ENCODE measurements at regions not wholly inside any gene's neighbourhood (a gene's known extent, or its start where the extent isn't known, plus 50 kb on each side); places are given as distances from the start of the nearest gene placed in this dataset.
"Not testable (repeated sequence)": the region's sequence is repeated elsewhere in the genome, so short reads cannot be mapped to it uniquely, and the experiment has no call there.

DNA sequence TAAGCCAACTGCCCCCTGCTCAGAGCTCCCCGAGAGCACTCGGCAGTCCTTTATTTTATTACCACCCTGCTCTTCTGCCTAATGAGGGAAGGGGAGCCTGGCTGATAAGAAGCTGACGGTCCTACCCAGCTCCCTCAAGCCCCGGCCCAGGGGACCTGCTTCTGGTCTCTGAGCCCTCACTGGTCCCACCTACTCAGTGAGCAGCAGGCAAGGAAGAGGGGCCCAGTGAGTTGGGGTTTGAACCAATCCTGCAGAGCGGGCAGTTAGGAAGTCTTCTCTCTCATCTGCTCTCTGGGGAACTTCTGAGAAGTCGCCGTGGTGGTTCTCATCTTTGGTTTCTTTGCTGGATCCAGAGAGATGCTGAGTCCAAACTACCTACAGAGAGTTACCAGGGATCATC lies 218.9 kb downstream of the NDUFA10 start:
- no peak for DNase-seq (ENCODE audit: low read depth)

DNA sequence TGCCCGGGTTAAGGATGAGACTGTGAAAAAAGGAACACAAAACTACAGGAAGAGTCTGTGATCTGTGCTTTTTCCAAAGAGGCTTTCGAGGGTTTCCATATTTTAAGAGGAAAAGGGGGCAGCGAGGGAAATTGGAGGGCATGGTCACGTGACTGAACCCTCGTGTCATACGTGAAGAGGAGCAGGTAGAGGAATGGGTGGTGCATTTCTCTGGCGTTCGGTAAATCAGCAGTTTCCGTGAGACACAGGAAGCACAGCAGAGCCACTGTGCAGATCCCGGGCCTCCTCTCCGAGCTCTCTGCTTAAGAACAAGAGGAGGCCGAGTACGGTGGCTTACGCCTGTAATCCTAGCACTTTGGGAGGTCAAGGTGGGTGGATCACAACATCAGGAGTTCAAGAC lies 219.7 kb downstream of the NDUFA10 start:
- DNase-seq (ENCODE audit: low read depth): no peak

DNA sequence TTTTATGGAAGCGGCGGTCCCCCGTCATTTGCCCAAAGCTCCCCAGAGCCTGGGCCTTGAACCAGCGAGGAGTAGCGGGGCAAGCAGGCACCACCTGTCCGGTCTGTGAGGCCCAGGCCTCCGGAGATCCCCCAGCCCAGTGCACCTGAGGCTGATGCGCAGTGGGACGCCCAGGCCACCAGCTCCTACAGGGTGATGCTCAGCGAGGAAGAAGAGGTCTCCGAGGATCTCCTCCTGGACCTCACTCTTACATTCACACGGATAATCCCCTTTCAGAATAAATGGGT lies 220.2 kb downstream of the NDUFA10 start:
- DNase-seq (ENCODE audit: low read depth): no peak

DNA sequence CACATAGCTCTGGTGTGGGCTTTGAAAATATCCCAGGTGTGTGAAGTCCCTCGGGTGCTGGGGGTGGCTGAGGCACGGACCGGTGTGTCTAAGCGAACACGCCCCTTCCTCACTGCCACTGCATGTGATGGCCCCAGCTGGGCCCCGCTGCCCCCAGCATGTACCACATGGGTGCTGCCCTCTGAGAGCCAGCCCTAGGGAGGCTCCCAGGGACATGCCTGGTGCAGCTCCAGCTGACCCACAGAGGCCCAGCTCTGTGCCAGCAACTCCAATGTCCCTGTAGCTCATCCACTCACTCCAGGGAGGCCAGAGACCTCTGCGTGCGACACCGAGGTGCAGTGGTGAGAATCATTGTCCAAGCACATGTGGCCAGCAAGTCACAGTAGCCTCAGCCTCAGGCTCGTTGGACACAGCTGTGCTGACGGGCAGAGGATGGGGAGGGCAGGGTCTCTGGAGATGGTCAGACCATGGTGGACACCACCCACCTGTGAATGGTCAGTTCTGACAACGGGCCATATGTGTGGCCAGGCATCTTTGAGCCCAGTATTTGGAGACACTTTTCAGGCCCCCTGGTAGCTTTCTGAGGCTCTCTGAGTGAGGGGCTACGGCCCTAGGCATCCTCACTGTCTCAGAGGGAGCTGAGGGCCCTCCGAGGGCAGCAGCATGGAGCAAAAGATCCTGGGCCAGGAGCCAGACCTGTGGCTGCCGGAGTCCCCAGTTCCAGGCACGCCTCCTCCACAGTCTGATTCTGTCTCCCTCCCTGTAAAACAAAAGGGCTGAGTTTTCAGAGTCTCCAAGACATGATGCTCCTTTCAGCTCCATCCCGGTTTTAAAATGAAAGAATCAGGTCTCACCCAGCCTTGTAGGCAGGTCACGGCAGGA lies 220.7 kb downstream of the NDUFA10 start:
- no peak for DNase-seq (ENCODE audit: low read depth)

DNA sequence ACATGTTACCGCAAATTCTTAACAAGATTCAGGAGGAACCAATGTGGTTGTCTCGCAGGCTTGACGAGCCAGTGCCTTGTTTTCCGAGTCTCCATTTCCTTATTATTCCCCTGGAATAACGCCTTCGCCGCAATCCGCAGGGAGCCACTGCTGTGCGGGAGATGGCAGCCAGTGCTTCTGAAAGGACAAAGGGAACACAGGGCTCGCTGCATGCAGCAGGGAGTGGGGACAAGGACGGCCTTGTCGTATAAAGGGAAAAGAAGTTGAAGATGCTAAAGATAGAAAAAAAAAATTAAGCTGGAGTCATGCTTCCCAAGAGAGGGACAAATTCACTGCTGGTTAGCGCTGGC lies 221.4 kb downstream of the NDUFA10 start:
- no peak for DNase-seq (ENCODE audit: low read depth)

DNA sequence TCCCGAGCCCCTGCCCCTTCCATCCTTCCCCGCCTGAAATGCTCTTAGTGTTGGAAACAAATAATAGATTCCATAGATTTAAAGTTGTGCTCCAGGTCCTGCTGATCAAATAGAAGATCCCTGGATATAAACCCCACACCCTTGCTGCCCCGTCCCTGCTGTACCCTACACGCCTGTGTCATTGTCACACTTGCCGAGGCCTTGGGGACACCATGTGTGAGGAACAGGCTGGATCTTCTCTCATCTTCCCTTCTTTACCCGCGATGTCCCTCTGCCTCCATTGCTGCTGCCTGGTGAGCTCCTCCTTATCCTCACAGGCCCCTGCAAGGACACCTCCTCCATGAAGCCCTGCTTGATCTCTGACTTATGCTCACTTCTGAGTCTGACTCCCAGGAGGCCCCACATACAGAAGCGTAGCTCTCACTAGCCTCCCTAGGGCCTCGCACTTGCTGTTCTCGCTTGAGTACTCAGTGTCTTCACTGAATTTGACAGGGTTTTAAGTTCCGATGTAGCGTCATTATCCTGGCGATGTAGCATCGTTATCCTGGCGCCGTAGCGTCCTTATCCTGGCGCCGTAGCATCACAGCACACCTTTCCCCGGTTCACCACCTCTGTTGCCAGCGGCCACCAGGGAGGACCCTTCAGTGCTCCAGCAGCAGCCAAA lies 221.9 kb downstream of the NDUFA10 start:
- no peak for DNase-seq (ENCODE audit: low read depth)

DNA sequence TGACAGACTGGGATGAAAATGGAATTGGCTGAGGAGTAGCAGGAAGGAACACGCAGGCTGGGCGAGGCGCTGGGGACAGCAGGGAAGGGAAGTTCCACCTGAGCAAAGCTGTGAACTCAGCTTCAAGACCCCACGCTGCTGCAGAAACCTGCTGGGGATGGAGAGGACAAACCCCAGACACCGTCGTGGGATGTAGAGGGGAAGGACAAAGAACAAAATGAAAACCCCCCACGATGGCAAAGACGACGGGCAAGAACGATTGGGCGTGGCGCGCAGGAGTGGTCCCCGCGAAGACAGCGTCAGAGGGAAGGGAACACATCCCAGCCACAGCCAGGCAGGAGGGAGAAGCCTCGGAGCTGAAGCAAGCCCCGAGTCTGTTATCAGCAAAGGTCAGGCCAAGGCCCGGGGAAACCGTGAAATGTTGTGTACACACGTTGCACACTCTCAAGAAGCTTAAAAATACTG lies 222.9 kb downstream of the NDUFA10 start:
- no peak for DNase-seq (ENCODE audit: low read depth)

DNA sequence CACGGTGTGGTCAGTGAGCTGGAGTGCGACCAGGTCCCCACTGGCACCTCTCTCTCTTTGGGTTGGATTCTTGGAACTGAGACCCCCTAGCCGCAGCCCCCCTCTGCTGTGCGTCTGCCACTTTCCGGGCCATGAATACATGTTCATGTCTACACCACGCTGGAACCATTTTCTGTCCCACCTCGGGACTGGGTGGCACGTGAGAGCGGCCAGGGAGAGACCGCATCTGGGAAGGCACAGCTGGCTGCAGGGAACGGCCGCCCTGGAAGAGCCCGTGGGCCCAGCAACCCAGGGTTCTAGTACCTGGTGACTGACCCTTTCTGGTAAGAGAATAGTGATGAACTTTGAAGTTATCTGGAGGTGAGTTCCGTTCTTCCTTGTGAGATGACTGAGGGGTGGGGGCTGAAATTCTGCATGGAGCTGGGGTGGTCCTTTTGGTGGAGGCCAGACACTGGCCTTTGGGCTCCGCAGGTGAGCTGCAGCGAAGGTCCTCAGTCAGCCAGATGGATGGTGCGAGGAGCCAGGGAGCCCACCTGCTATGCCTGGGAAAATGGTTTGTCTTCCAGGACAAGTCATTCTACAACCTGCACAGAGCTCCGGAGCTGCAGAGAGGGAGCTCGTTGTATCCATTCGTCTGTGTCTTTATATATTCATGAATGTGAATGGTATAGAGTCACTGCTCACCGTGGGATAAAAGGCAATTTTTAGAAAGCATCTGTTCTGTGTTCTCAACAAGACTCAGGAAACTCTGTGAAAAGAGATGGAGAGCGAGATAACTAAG lies 223.5 kb downstream of the NDUFA10 start:
- DNase-seq (ENCODE audit: low read depth): no peak

DNA sequence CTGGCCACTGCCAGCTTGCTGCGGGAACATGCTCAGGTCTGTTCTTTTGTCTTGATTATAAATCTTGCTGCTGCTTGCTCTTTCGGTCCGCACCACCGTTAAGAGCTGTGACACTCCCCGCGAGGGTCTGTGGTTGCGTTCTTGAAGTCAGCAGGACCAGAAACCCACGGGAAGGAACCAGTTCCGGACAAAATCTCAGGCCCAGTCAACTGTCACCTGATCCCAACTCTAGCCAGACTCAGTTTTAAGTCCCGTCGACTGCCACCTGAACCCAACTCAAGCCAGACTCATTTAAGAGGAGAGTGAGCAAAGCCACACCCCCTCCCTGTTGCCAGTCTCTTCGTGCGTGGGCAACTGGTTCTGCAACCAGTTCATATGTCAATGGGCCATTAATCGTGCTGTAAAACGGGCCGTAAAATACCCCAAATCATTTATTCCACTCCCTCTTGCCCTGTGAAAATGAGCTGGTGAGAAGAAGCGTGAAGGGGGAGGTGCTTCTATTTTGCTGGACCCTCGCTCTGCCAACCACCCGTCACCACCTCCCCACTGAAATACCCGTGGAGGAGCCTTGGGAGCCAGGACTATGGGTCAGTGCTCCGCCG lies 224.3 kb downstream of the NDUFA10 start:
- DNase-seq (ENCODE audit: low read depth): no peak

DNA sequence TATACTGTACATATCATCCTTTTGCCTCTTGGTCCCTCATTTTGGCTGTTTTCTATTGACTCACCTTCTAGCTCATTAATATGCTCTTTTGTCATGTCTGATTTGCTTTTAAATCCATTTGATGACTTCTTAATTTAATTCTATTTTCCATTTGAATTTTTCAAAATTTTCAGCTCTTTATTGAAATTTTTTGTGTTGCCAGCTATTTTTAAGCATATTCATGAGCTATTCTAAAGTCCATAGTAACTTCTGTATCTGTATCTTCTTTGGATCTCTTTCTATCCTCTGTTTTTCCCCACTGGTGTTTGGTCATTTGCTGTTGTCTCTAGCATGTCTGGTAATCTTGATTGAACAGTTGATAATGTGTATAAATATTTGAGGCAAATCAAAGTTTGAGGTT lies 227.8 kb downstream of the NDUFA10 start:
- no peak for DNase-seq (ENCODE audit: low read depth)

DNA sequence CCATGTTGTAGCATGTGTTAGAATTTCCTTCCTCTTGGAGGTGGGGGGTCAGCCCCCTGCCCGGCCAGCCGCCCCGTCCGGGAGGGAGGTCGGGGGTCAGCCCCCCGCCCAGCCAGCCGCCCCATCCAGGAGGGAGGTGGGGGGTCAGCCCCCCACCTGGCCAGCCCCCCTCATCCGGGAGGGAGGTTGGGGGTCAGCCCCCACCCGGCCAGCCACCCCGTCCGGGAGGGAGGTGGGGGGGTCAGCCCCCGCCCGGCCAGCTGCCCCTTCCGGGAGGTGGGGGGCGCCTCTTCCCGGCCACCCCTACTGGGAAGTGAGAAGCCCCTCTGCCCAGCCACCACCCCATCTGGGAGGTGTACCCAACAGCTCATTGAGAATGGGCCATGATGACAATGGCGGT lies 229.4 kb downstream of the NDUFA10 start:
- DNase-seq (ENCODE audit: low read depth): not testable (repeated sequence)

DNA sequence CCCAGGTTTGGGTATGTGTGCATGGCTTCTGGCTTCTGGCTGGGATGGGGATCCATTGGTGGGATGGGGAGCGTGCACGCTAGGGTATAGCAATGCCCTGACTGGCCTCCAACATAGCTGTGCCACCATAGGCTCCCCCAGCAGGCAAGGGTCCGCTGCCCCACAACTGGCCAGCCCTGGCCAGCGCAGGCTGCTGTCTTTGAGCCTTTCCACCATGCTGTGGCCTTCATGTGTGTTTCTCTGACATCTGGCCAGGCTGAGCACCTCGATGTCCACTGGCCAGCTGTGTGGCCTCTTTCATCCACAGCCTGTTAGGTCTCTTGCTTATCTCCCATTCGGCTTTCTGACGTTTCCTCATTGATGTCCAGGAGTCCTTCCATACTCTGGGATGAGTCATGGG lies 231.3 kb downstream of the NDUFA10 start:
- DNase-seq (ENCODE audit: low read depth): no peak

DNA sequence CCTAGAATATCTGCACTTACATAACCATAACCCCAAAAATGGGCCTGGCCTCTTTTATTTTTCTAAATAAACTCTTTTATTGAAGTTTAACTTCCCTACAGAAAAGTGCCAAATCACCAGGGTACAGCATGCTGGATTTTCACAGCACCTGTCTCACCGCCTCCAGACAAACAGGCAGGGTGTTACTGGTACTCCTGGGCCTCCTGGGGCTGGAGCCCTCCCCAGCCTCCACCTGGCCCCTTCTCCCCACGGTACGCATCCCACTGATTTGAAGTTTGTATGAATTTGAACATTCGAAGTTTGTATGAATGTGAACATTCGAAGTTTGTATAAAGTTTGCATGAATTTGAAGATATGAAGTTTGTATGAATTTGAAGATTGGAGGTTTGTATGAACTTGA lies 232.1 kb downstream of the NDUFA10 start:
- no peak for DNase-seq (ENCODE audit: low read depth)

DNA sequence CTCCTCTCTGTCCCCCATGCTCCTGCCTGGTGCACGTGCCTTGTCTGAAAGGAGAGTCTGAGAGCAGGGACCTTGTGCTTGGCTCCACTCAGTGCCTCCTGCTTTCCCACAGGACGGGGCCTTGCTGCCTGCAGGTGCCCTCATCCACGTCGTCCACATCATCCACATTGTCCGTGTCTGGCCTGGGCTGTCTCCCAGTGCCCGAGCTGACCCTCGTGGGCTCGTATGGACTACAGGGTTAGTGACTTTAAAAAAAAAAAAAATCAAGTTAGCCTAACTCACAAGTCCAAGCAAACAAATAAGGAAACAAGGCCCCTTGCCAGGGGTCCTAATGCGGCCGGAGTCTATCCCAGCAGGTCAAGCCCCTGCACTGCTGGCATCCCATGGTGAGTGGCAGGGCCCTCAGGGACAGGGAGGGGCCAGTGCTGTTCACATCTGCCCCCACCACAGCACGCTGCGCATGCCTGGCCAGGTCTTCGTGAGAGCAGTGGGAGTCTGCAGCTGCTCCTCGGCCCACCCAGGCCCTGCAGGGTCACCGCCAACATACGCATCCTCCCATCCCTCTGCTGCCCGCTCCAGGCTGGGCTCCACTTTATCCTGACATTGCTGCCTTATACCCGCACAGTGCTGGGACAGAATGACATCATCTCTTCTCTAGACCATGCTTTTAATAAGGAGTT lies 232.6 kb downstream of the NDUFA10 start:
- DNase-seq (ENCODE audit: low read depth): no peak

DNA sequence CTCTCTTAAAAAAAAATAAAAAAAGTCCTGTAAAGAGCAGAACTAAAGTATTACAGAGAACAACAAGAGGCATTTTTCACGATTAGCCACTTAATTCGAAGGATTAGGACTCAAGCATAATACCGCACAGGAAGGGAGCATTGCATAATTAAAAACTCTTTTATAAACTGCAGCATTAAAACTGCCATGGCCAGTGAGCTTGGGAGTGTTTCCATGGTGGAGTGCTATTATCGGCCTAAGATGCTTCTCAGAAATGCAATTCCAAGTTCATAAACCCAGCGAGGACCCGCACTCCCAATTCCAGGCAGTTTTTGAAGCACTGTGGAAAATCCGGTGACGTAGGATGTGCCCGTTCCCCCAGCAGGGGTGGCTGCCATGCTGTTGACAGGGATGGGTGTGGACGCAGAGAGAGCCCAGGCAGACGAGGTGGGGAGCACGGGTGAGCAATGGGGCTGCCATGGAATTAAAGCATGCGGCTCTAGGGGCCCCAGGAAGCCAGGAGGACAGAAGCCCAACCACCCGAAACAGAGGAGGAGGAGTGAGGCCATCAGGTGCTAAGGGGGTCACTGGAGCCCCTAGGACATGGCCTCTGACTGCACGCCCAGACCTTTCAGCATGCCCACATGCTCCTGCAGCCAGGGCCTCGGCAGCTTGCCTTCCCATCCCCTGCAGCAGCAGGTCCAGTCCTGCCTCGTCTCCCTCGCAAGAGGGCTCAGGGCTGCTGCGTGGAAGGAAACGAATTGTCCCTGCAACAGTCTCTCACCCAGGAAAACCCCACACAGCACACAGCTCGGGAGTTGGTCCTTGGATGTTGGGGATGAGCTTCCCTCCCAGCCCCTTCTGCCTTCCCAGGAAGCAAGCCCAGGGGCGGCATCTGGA lies 233.4 kb downstream of the NDUFA10 start:
- no peak for DNase-seq (ENCODE audit: low read depth)

DNA sequence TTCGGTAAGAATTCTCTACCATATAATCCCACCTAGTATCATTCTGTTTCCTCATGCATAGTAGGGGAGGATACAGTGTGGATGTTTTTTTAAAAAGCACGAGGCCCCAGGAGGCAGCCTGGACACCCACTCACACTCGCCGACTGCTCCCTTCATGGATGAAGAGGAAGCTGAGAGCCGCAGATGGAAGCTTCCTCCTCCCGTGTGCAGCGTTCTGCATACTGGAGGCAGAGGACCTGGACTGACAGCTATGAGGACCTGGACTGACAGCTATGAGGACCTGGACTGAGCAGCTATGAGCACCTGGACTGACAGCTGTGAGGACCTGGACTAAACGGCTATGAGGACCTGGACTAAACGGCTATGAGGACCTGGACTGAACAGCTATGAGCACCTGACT lies 234.4 kb downstream of the NDUFA10 start:
- DNase-seq (ENCODE audit: low read depth): no peak

DNA sequence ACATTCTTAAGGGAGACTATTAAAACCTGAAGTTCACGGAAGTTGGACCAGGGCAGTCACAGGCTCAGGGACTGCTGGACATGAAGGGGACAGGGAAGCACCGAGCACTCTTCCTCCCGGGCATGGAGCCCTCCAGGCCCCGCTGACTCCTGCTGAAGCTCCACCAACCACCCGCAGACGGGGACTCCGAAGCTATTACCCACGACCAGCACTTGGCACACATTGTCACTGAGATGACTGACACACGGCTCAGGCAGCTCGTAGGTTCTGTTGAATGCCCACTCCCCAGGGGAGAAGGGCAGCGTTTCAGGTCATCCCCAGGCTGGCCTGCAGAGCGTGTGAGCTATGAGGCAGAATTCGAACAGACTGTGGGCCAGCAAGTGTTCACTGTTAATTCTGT lies 234.8 kb downstream of the NDUFA10 start:
- no peak for DNase-seq (ENCODE audit: low read depth)

DNA sequence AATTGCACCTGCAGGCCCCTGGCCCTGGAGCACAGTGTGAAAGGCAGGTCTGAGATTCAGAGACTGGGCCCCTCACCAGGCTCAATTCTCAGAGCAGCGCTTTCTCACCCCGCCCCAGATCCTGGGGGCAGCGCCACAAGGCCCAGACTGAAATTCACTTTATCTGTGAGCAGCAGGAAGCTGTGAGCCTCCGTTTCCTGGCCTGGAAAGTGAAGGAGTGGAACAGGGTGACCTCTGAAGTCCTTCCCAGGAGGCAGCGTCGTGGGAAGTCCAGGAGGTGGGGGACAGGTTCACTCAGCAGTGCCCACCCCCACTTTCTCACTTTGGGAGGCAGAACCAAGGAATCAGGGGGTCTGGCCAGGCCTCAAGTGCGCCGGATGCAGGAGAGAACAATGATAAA lies 235.4 kb downstream of the NDUFA10 start:
- DNase-seq (ENCODE audit: low read depth): no peak

DNA sequence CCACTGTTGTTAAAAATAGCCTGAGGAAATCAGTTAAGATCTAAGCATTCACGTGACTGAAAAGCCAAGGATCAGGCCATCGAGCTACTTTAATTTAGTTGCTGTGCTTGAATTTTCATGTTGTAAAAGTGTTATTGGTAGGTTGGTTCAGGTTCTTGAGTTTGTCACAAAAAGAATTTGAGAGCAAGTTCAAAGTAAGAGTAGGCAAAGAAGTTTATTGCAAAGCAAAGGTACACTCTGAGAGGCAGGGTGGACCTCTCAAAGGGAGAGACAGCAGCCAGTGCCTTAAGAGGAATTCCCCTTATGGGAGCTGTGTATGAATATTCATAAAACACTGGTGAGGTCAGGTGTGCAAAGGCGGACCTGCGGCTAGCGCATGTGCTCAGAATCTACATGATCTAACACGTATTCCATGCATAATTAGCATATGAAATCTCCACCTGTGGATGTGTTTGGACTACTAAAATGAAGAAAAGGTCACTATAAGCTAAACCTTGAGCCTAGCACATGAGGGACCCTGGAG lies 236.5 kb downstream of the NDUFA10 start:
- DNase-seq (ENCODE audit: low read depth): no peak

DNA sequence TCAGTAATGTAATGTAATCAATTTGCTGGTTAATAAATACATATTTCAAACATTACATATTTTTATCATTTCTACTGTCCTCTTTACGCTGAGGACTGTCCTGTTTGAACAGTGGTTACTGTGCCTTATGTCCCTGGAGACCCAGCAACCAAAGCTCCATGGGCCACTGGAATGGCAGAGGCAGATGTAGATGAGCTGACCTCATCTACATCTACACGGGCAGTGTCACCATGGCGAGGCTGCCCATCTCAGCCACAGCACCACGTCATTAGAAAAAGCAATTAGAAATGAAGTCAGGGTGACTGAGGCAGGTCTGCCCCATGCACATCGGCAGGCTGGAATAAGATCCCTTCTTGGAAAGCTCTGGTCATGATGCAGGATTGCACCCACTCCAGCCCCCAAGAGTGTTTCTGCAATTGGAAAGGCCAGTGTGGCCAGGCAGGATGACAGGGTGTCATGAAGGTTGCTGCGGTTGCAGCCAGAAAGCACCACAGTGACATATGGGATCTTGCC lies 237.5 kb downstream of the NDUFA10 start:
- no peak for DNase-seq (ENCODE audit: low read depth)

Data from myocyte (in vitro differentiated cells).